ENCODE measurements at regions not wholly inside any gene's neighbourhood (a gene's known extent, or its start where the extent isn't known, plus 50 kb on each side); places are given as distances from the start of the nearest gene placed in this dataset.

GRCh38 chr4:24114444-24114843 is 224.6 kb upstream of the PPARGC1A start:
- H3K36me3 ChIP-seq (replicated peaks in 1 of 2; ENCODE audit: control insufficient read depth in 1 of 2, insufficient read depth in 2 of 2, low read length in 2 of 2): no peaks in the 10 kb centered on the region
- intact Hi-C loops (cut with micrococcal nuclease): no loop called here
- no peak overlapping the region for H2AFZ ChIP-seq (ENCODE audit: insufficient read depth, low read depth, low read length, poor library complexity, severe bottlenecking)
- no peak overlapping the region for H3K27ac ChIP-seq (ENCODE audit: low read depth in 1 of 2, low read length in 2 of 2)
- WGBS (ENCODE audit: insufficient coverage): 83% methylated on average over 1 of the region's 4 CpGs
- Mint-ChIP-seq H3K4me1 (no peaks in the 10 kb centered on the region), H3K4me3 (no peak overlapping the region), H3K27ac (no peak overlapping the region), H3K9me3 (peaks cover 0 to 8% (median 0%) of the 10 kb centered on the region in 7 donors), H3K36me3 (no peaks in the 10 kb centered on the region), H3K27me3 (ENCODE audit: low read depth in 3 of 3) (no peaks in the 10 kb centered on the region)
- no peaks in the 10 kb centered on the region for H3K79me2 ChIP-seq (ENCODE audit: insufficient read depth, low read length)
- no peaks in the 10 kb centered on the region for H4K20me1 ChIP-seq (ENCODE audit: insufficient read depth, low read length)
- no peaks in the 10 kb centered on the region for H3K27me3 ChIP-seq (ENCODE audit: control insufficient read depth in 2 of 2, insufficient read depth in 2 of 2, low read length in 2 of 2)
- TF ChIP-seq, protein P1, sequence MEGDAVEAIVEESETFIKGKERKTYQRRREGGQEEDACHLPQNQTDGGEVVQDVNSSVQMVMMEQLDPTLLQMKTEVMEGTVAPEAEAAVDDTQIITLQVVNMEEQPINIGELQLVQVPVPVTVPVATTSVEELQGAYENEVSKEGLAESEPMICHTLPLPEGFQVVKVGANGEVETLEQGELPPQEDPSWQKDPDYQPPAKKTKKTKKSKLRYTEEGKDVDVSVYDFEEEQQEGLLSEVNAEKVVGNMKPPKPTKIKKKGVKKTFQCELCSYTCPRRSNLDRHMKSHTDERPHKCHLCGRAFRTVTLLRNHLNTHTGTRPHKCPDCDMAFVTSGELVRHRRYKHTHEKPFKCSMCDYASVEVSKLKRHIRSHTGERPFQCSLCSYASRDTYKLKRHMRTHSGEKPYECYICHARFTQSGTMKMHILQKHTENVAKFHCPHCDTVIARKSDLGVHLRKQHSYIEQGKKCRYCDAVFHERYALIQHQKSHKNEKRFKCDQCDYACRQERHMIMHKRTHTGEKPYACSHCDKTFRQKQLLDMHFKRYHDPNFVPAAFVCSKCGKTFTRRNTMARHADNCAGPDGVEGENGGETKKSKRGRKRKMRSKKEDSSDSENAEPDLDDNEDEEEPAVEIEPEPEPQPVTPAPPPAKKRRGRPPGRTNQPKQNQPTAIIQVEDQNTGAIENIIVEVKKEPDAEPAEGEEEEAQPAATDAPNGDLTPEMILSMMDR (IDR thresholded peaks at IDR 0.05): no peak
- H3K9me3 ChIP-seq (replicated peaks in 1 of 2; ENCODE audit: control insufficient read depth in 1 of 2, insufficient read depth in 1 of 2, low read length in 2 of 2): peaks cover 0 to 4% of the 10 kb centered on the region in 2 donors
- H3K4me3 ChIP-seq (replicated peaks in 1 of 3; ENCODE audit: low read depth in 2 of 3, low read length in 3 of 3): no peak overlapping the region
- H3K9ac ChIP-seq (ENCODE audit: insufficient read depth, low read length, poor library complexity, severe bottlenecking): no peak overlapping the region
- H3K4me2 ChIP-seq (replicated peaks; ENCODE audit: extremely low read depth, low read length, poor library complexity, severe bottlenecking): no peak overlapping the region
- no peaks in the 10 kb centered on the region for H3K4me1 ChIP-seq (ENCODE audit: control insufficient read depth in 1 of 2, insufficient read depth in 2 of 2, low read length in 2 of 2)
- no peak for DNase-seq

DNA sequence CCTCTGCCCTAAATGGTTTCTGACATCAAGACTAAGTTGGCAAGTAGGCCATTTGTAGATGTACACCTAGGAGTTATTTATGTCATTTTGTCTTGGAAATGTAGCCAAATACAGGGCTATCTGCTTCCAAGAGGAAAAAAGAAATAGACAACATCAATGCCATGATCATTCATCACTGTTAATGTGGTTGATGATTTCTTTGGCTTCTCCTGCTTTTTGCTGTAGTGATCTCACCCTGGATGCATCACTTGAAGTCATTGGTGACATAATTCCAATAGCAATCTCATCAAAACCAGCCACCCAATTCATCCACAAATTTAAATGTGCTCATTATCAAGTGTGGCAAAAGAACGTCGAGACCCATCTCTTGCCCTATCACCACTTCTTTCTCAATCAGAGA is 222.6 kb upstream of the PPARGC1A start:
- WGBS (ENCODE audit: insufficient coverage): no CpG with 5 or more reads among the region's 2 CpGs
- Histone ChIP-seq H3K79me2 (ENCODE audit: insufficient read depth, low read length) (no peaks in the 10 kb centered on the region), H4K20me1 (ENCODE audit: insufficient read depth, low read length) (no peaks in the 10 kb centered on the region), H3K9ac (ENCODE audit: insufficient read depth, low read length, poor library complexity, severe bottlenecking) (no peak overlapping the region), H3K27ac (ENCODE audit: low read depth in 1 of 2, low read length in 2 of 2) (no peak overlapping the region), H3K4me2 (replicated peaks; ENCODE audit: extremely low read depth, low read length, poor library complexity, severe bottlenecking) (no peak overlapping the region), H3K4me1 (ENCODE audit: control insufficient read depth in 1 of 2, insufficient read depth in 2 of 2, low read length in 2 of 2) (no peaks in the 10 kb centered on the region), H3K36me3 (replicated peaks in 1 of 2; ENCODE audit: control insufficient read depth in 1 of 2, insufficient read depth in 2 of 2, low read length in 2 of 2) (no peaks in the 10 kb centered on the region), H3K4me3 (replicated peaks in 1 of 3; ENCODE audit: low read depth in 2 of 3, low read length in 3 of 3) (no peak overlapping the region), H3K27me3 (ENCODE audit: control insufficient read depth in 2 of 2, insufficient read depth in 2 of 2, low read length in 2 of 2) (no peaks in the 10 kb centered on the region), H3K9me3 (replicated peaks in 1 of 2; ENCODE audit: control insufficient read depth in 1 of 2, insufficient read depth in 1 of 2, low read length in 2 of 2) (peaks cover 0 to 4% of the 10 kb centered on the region in 2 donors), H2AFZ (ENCODE audit: insufficient read depth, low read depth, low read length, poor library complexity, severe bottlenecking) (no peak overlapping the region)
- no peak for DNase-seq
- intact Hi-C loops (cut with micrococcal nuclease): no loop called here
- H3K4me1 Mint-ChIP-seq: no peaks in the 10 kb centered on the region
- no peak overlapping the region for H3K4me3 Mint-ChIP-seq
- no peak overlapping the region for H3K27ac Mint-ChIP-seq
- H3K36me3 Mint-ChIP-seq: no peaks in the 10 kb centered on the region
- TF ChIP-seq, protein P1 (IDR thresholded peaks at IDR 0.05): no peak
- H3K27me3 Mint-ChIP-seq (ENCODE audit: low read depth in 3 of 3): no peaks in the 10 kb centered on the region
- peaks cover 0 to 8% (median 0%) of the 10 kb centered on the region in 7 donors for H3K9me3 Mint-ChIP-seq

Data from CD14-positive monocyte (primary cell).